ENCODE measurements at regions not wholly inside any gene's neighbourhood (a gene's known extent, or its start where the extent isn't known, plus 50 kb on each side); places are given as distances from the start of the nearest gene placed in this dataset.

GRCh38 chr17:77790143-77790829 is 168.2 kb upstream of the TNRC6C start:
- Histone ChIP-seq H3K9me3 (ENCODE audit: control insufficient read depth, insufficient read depth, low read depth, low read length) (no peaks in the 10 kb centered on the region), H3K4me3 (ENCODE audit: low read depth, low read length) (peak overlapping the region; percentile 9; the same call in 1 of the 2 replicates), H3K36me3 (ENCODE audit: control insufficient read depth, insufficient read depth, low read length) (no peaks in the 10 kb centered on the region), H3K27me3 (ENCODE audit: control insufficient read depth, insufficient read depth, low read length) (peaks cover 71% of the 10 kb centered on the region), H3K4me1 (ENCODE audit: control insufficient read depth, insufficient read depth, low read length) (peaks cover 49% of the 10 kb centered on the region), H3K9ac (ENCODE audit: low read length) (peak overlapping the region; percentile 4), H3K27ac (ENCODE audit: low read depth, low read length) (0 out of 2 replicates have a peak overlapping the region, but pooled peaks have one; percentile 56)

- Histone ChIP-seq H3K36me3 (ENCODE audit: control insufficient read depth, insufficient read depth, low read length) (no peaks in the 10 kb centered on the region), H3K27ac (ENCODE audit: low read depth, low read length) (no peak overlapping the region), H3K9me3 (ENCODE audit: control insufficient read depth, insufficient read depth, low read depth, low read length) (no peaks in the 10 kb centered on the region), H3K27me3 (ENCODE audit: control insufficient read depth, insufficient read depth, low read length) (peaks cover 48% of the 10 kb centered on the region), H3K4me1 (ENCODE audit: control insufficient read depth, insufficient read depth, low read length) (peaks cover 25% of the 10 kb centered on the region), H3K4me3 (ENCODE audit: low read depth, low read length) (no peak overlapping the region), H3K9ac (ENCODE audit: low read length) (no peak overlapping the region)
Measured at GRCh38 chr17:77792626-77793025, 165.9 kb upstream of the TNRC6C start.

- Histone ChIP-seq H3K27ac (ENCODE audit: low read depth, low read length) (no peak overlapping the region), H3K27me3 (ENCODE audit: control insufficient read depth, insufficient read depth, low read length) (peaks cover 41% of the 10 kb centered on the region), H3K4me1 (ENCODE audit: control insufficient read depth, insufficient read depth, low read length) (peaks cover 21% of the 10 kb centered on the region)
Measured at GRCh38 chr17:77793146-77793970, 165.1 kb upstream of the TNRC6C start.

GRCh38 chr17:77793971-77794235 is 164.6 kb upstream of the TNRC6C start:
- no peaks in the 10 kb centered on the region for H3K9me3 ChIP-seq (ENCODE audit: control insufficient read depth, insufficient read depth, low read depth, low read length)
- no peaks in the 10 kb centered on the region for H3K36me3 ChIP-seq (ENCODE audit: control insufficient read depth, insufficient read depth, low read length)
- H3K27me3 ChIP-seq (ENCODE audit: control insufficient read depth, insufficient read depth, low read length), result peaks cover 35% of the 10 kb centered on the region
- peaks cover 18% of the 10 kb centered on the region for H3K4me1 ChIP-seq (ENCODE audit: control insufficient read depth, insufficient read depth, low read length)
- no peak overlapping the region for H3K9ac ChIP-seq (ENCODE audit: low read length)
- no peak overlapping the region for H3K4me3 ChIP-seq (ENCODE audit: low read depth, low read length)
- H3K27ac ChIP-seq (ENCODE audit: low read depth, low read length), result no peak overlapping the region

More at GRCh38 chr17:77793146-77793970, 165.1 kb upstream of the TNRC6C start:
- H3K9ac ChIP-seq (ENCODE audit: low read length), result no peak overlapping the region
- no peak overlapping the region for H3K4me3 ChIP-seq (ENCODE audit: low read depth, low read length)
- no peaks in the 10 kb centered on the region for H3K36me3 ChIP-seq (ENCODE audit: control insufficient read depth, insufficient read depth, low read length)
- H3K9me3 ChIP-seq (ENCODE audit: control insufficient read depth, insufficient read depth, low read depth, low read length), result no peaks in the 10 kb centered on the region

- H3K4me3 ChIP-seq (ENCODE audit: low read depth, low read length), result no peak overlapping the region
- H3K9ac ChIP-seq (ENCODE audit: low read length), result no peak overlapping the region
- H3K4me1 ChIP-seq (ENCODE audit: control insufficient read depth, insufficient read depth, low read length), result peaks cover 10% of the 10 kb centered on the region
- H3K27me3 ChIP-seq (ENCODE audit: control insufficient read depth, insufficient read depth, low read length), result peaks cover 26% of the 10 kb centered on the region
- no peaks in the 10 kb centered on the region for H3K36me3 ChIP-seq (ENCODE audit: control insufficient read depth, insufficient read depth, low read length)
- H3K9me3 ChIP-seq (ENCODE audit: control insufficient read depth, insufficient read depth, low read depth, low read length), result no peaks in the 10 kb centered on the region
- H3K27ac ChIP-seq (ENCODE audit: low read depth, low read length), result no peak overlapping the region
Measured at GRCh38 chr17:77794846-77795245, 163.7 kb upstream of the TNRC6C start.

- Histone ChIP-seq H3K36me3 (ENCODE audit: control insufficient read depth, insufficient read depth, low read length) (no peaks in the 10 kb centered on the region), H3K27me3 (ENCODE audit: control insufficient read depth, insufficient read depth, low read length) (peaks cover 20% of the 10 kb centered on the region), H3K9ac (ENCODE audit: low read length) (no peak overlapping the region), H3K27ac (ENCODE audit: low read depth, low read length) (no peak overlapping the region), H3K4me1 (ENCODE audit: control insufficient read depth, insufficient read depth, low read length) (peaks cover 2% of the 10 kb centered on the region), H3K4me3 (ENCODE audit: low read depth, low read length) (no peak overlapping the region), H3K9me3 (ENCODE audit: control insufficient read depth, insufficient read depth, low read depth, low read length) (no peaks in the 10 kb centered on the region)
Measured at GRCh38 chr17:77795685-77796084, 162.8 kb upstream of the TNRC6C start.

- Histone ChIP-seq H3K27me3 (ENCODE audit: control insufficient read depth, insufficient read depth, low read length) (peaks cover 20% of the 10 kb centered on the region), H3K4me1 (ENCODE audit: control insufficient read depth, insufficient read depth, low read length) (no peaks in the 10 kb centered on the region), H3K9me3 (ENCODE audit: control insufficient read depth, insufficient read depth, low read depth, low read length) (no peaks in the 10 kb centered on the region), H3K27ac (ENCODE audit: low read depth, low read length) (no peak overlapping the region), H3K36me3 (ENCODE audit: control insufficient read depth, insufficient read depth, low read length) (no peaks in the 10 kb centered on the region), H3K9ac (ENCODE audit: low read length) (no peak overlapping the region), H3K4me3 (ENCODE audit: low read depth, low read length) (no peak overlapping the region)
Measured at GRCh38 chr17:77796176-77796860, 162.2 kb upstream of the TNRC6C start.

GRCh38 chr17:77798031-77798430 is 160.5 kb upstream of the TNRC6C start:
- H3K27ac ChIP-seq (ENCODE audit: low read depth, low read length), result no peak overlapping the region
- no peaks in the 10 kb centered on the region for H3K36me3 ChIP-seq (ENCODE audit: control insufficient read depth, insufficient read depth, low read length)
- peaks cover 24% of the 10 kb centered on the region for H3K27me3 ChIP-seq (ENCODE audit: control insufficient read depth, insufficient read depth, low read length)
- no peak overlapping the region for H3K4me3 ChIP-seq (ENCODE audit: low read depth, low read length)
- H3K9ac ChIP-seq (ENCODE audit: low read length), result no peak overlapping the region
- H3K9me3 ChIP-seq (ENCODE audit: control insufficient read depth, insufficient read depth, low read depth, low read length), result no peaks in the 10 kb centered on the region
- peaks cover 15% of the 10 kb centered on the region for H3K4me1 ChIP-seq (ENCODE audit: control insufficient read depth, insufficient read depth, low read length)

- Histone ChIP-seq H3K27me3 (ENCODE audit: control insufficient read depth, insufficient read depth, low read length) (peaks cover 25% of the 10 kb centered on the region), H3K4me1 (ENCODE audit: control insufficient read depth, insufficient read depth, low read length) (peaks cover 20% of the 10 kb centered on the region), H3K4me3 (ENCODE audit: low read depth, low read length) (no peak overlapping the region), H3K9ac (ENCODE audit: low read length) (no peak overlapping the region), H3K36me3 (ENCODE audit: control insufficient read depth, insufficient read depth, low read length) (no peaks in the 10 kb centered on the region), H3K9me3 (ENCODE audit: control insufficient read depth, insufficient read depth, low read depth, low read length) (no peaks in the 10 kb centered on the region), H3K27ac (ENCODE audit: low read depth, low read length) (no peak overlapping the region)
Measured at GRCh38 chr17:77798481-77798880, 160.0 kb upstream of the TNRC6C start.

GRCh38 chr17:77800816-77801215 is 157.7 kb upstream of the TNRC6C start:
- H3K27ac ChIP-seq (ENCODE audit: low read depth, low read length), result no peak overlapping the region
- peaks cover 22% of the 10 kb centered on the region for H3K4me1 ChIP-seq (ENCODE audit: control insufficient read depth, insufficient read depth, low read length)
- H3K9ac ChIP-seq (ENCODE audit: low read length), result no peak overlapping the region
- no peaks in the 10 kb centered on the region for H3K36me3 ChIP-seq (ENCODE audit: control insufficient read depth, insufficient read depth, low read length)
- H3K4me3 ChIP-seq (ENCODE audit: low read depth, low read length), result no peak overlapping the region
- peaks cover 32% of the 10 kb centered on the region for H3K27me3 ChIP-seq (ENCODE audit: control insufficient read depth, insufficient read depth, low read length)
- H3K9me3 ChIP-seq (ENCODE audit: control insufficient read depth, insufficient read depth, low read depth, low read length), result no peaks in the 10 kb centered on the region
